Gastroesophageal sphincter (tissue), 3 donors: ENCODE measurements at regions not wholly inside any gene's neighbourhood (a gene's known extent, or its start where the extent isn't known, plus 50 kb on each side); places are given as distances from the start of the nearest gene placed in this dataset.

ENCODE experiments used
- POLR2A ChIP-seq, 2 donors: fragments of 450-650 bp; IDR thresholded peaks; one replicate each; pipeline ENCODE4 v1.6.1; 2017; ENCODE audit warnings: antibody characterized with exemption in 2 of 2, mild to moderate bottlenecking in 2 of 2, moderate library complexity in 1 of 2
- POLR2AphosphoS5 ChIP-seq: sonication (generic); formaldehyde crosslinking; IDR thresholded peaks from one replicate; pipeline ENCODE4 v1.6.1; 2017; ENCODE audit warnings: antibody characterized with exemption
- TF ChIP-seq, protein P1 (sequence below), 4 experiments: fragments of 200-600 bp in 2 of 4; fragments of 450-650 bp in 2 of 4; sonication (generic) in 1 of 4; IDR thresholded peaks; one replicate each; pipeline ENCODE4 v1.5.1; 2017 to 2019; ENCODE audit warnings: antibody characterized with exemption in 4 of 4, mild to moderate bottlenecking in 2 of 4, moderate library complexity in 2 of 4

DNA sequence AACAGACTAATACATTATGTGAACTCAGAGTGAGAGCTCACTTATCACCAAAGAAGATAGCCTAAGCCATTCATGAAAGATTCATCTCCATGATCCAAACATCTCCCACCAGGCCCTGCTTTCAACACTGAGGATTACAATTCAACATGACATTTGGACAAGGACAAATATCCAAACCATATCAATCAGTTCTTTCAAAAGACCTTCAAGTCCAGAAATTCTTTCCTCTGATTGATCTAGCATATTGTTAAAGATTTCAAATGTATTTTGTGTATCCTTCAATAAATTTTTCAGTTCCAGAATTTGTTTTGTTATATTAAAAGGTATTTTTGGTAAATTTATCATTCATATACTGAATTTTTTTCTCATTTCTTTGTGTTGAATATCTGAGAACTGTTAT lies 1055.8 kb downstream of the SLC6A15 start:
- TF ChIP-seq, protein P1, sequence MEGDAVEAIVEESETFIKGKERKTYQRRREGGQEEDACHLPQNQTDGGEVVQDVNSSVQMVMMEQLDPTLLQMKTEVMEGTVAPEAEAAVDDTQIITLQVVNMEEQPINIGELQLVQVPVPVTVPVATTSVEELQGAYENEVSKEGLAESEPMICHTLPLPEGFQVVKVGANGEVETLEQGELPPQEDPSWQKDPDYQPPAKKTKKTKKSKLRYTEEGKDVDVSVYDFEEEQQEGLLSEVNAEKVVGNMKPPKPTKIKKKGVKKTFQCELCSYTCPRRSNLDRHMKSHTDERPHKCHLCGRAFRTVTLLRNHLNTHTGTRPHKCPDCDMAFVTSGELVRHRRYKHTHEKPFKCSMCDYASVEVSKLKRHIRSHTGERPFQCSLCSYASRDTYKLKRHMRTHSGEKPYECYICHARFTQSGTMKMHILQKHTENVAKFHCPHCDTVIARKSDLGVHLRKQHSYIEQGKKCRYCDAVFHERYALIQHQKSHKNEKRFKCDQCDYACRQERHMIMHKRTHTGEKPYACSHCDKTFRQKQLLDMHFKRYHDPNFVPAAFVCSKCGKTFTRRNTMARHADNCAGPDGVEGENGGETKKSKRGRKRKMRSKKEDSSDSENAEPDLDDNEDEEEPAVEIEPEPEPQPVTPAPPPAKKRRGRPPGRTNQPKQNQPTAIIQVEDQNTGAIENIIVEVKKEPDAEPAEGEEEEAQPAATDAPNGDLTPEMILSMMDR (IDR thresholded peaks at IDR 0.05): no peak
- TF ChIP-seq POLR2A (IDR thresholded peaks at IDR 0.05): no peak
- no peak for TF ChIP-seq POLR2AphosphoS5
